ENCODE measurements at regions not wholly inside any gene's neighbourhood (a gene's known extent, or its start where the extent isn't known, plus 50 kb on each side); places are given as distances from the start of the nearest gene placed in this dataset.
A peak's percentile ranks its signal among the peaks of the same experiment; 100 is the strongest.

- no peak for TF ChIP-seq CTCF (IDR thresholded peaks at IDR 0.05; ENCODE audit: low read depth, low read length)
- DNase-seq: no peak
- Histone ChIP-seq H3K9me3 (no peaks in the 10 kb centered on the region), H3K4me3 (ENCODE audit: low read depth, low read length) (no peak overlapping the region), H3K36me3 (no peaks in the 10 kb centered on the region), H3K4me1 (peaks cover 2% of the 10 kb centered on the region; the same call in 1 of the 2 replicates), H3K27me3 (no peaks in the 10 kb centered on the region)
Measured at GRCh38 chr12:39102474-39103209, 197.3 kb upstream of the CPNE8 start.

GRCh38 chr12:39095636-39096330, 190.4 kb upstream of the CPNE8 start:
- TF ChIP-seq CTCF (IDR thresholded peaks at IDR 0.05; ENCODE audit: low read depth, low read length): peak; percentile 28; the same call in 1 of the 2 replicates
- H3K27me3 ChIP-seq: no peaks in the 10 kb centered on the region
- H3K9me3 ChIP-seq: no peaks in the 10 kb centered on the region; the same call in 1 of the 2 replicates
- no peaks in the 10 kb centered on the region for H3K36me3 ChIP-seq
- no peak overlapping the region for H3K4me3 ChIP-seq (ENCODE audit: low read depth, low read length)
- H3K4me1 ChIP-seq: peaks cover 17% of the 10 kb centered on the region
- peak; percentile 56 for DNase-seq

GRCh38 chr12:39081910-39082309, 176.5 kb upstream of the CPNE8 start:
- Histone ChIP-seq H3K9me3 (no peaks in the 10 kb centered on the region), H3K27me3 (no peaks in the 10 kb centered on the region), H3K4me3 (ENCODE audit: low read depth, low read length) (no peak overlapping the region), H3K4me1 (peaks cover 16% of the 10 kb centered on the region), H3K36me3 (no peaks in the 10 kb centered on the region)
- no peak for TF ChIP-seq CTCF (IDR thresholded peaks at IDR 0.05; ENCODE audit: low read depth, low read length)
- no peak for DNase-seq

- no peaks in the 10 kb centered on the region for H3K36me3 ChIP-seq
- no peaks in the 10 kb centered on the region for H3K9me3 ChIP-seq
- DNase-seq: peak; percentile 54
- TF ChIP-seq CTCF (IDR thresholded peaks at IDR 0.05; ENCODE audit: low read depth, low read length): no peak
- H3K4me1 ChIP-seq: peaks cover 21% of the 10 kb centered on the region
- no peaks in the 10 kb centered on the region for H3K27me3 ChIP-seq
- peak overlapping the region; percentile 8; the same call in 1 of the 2 replicates for H3K4me3 ChIP-seq (ENCODE audit: low read depth, low read length)
Measured at GRCh38 chr12:39077226-39077625, 171.8 kb upstream of the CPNE8 start.

GRCh38 chr12:39074063-39074462, 168.7 kb upstream of the CPNE8 start:
- no peak overlapping the region for H3K4me3 ChIP-seq (ENCODE audit: low read depth, low read length)
- no peak for DNase-seq
- H3K27me3 ChIP-seq: no peaks in the 10 kb centered on the region
- no peaks in the 10 kb centered on the region for H3K36me3 ChIP-seq
- peaks cover 31% of the 10 kb centered on the region for H3K4me1 ChIP-seq
- no peak for TF ChIP-seq CTCF (IDR thresholded peaks at IDR 0.05; ENCODE audit: low read depth, low read length)
- H3K9me3 ChIP-seq: no peaks in the 10 kb centered on the region; the same call in 1 of the 2 replicates

GRCh38 chr12:39072658-39073057, 167.3 kb upstream of the CPNE8 start:
- Histone ChIP-seq H3K27me3 (no peaks in the 10 kb centered on the region), H3K36me3 (no peaks in the 10 kb centered on the region), H3K4me1 (peaks cover 21% of the 10 kb centered on the region), H3K9me3 (no peaks in the 10 kb centered on the region; the same call in 1 of the 2 replicates), H3K4me3 (ENCODE audit: low read depth, low read length) (no peak overlapping the region)
- DNase-seq: no peak
- TF ChIP-seq CTCF (IDR thresholded peaks at IDR 0.05; ENCODE audit: low read depth, low read length): no peak
